ENCODE measurements at regions not wholly inside any gene's neighbourhood (a gene's known extent, or its start where the extent isn't known, plus 50 kb on each side); places are given as distances from the start of the nearest gene placed in this dataset.

DNA sequence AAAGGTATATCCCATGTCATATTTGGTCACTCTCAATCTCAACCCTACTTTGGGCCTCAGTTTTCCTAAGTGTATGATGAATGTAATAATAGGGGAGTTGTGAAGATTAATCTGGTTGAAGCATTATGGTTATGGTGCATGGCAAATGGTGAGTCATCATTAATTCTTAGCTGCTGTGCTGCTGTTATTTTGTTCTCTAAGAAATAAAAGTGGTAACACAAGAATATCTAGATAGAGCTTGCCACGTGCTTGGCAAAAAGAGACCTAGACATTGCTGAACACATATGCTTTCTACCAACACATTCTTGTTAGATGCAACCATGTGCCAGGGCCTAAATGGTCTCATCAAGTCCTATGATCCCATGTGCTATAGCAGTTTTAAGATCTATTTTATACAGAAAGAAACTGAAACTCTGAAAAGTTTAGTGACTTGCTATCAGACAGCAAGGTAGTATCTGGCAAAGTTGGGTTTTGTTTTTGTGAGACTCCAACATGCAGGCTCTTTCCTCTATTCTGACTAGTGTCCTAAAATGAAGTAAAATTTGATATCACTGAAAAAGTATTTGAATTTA lies 699.9 kb upstream of the MEF2C start:
- H3K27ac Mint-ChIP-seq = no peak overlapping the region
- H3K9me3 Mint-ChIP-seq (ENCODE audit: low read depth) = peaks cover 3% of the 10 kb centered on the region
- no peak for DNase-seq (ENCODE audit: low spot score, unreplicated experiment)
- H3K4me3 Mint-ChIP-seq (ENCODE audit: low read depth) = no peak overlapping the region
- no peaks in the 10 kb centered on the region for H3K27me3 Mint-ChIP-seq
- TF ChIP-seq, protein P1, sequence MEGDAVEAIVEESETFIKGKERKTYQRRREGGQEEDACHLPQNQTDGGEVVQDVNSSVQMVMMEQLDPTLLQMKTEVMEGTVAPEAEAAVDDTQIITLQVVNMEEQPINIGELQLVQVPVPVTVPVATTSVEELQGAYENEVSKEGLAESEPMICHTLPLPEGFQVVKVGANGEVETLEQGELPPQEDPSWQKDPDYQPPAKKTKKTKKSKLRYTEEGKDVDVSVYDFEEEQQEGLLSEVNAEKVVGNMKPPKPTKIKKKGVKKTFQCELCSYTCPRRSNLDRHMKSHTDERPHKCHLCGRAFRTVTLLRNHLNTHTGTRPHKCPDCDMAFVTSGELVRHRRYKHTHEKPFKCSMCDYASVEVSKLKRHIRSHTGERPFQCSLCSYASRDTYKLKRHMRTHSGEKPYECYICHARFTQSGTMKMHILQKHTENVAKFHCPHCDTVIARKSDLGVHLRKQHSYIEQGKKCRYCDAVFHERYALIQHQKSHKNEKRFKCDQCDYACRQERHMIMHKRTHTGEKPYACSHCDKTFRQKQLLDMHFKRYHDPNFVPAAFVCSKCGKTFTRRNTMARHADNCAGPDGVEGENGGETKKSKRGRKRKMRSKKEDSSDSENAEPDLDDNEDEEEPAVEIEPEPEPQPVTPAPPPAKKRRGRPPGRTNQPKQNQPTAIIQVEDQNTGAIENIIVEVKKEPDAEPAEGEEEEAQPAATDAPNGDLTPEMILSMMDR (IDR thresholded peaks at IDR 0.05; ENCODE audit: unreplicated experiment) = no peak
- H3K36me3 Mint-ChIP-seq (ENCODE audit: insufficient read depth) = no peaks in the 10 kb centered on the region
- no peaks in the 10 kb centered on the region for H3K4me1 Mint-ChIP-seq (ENCODE audit: low read depth)

DNA sequence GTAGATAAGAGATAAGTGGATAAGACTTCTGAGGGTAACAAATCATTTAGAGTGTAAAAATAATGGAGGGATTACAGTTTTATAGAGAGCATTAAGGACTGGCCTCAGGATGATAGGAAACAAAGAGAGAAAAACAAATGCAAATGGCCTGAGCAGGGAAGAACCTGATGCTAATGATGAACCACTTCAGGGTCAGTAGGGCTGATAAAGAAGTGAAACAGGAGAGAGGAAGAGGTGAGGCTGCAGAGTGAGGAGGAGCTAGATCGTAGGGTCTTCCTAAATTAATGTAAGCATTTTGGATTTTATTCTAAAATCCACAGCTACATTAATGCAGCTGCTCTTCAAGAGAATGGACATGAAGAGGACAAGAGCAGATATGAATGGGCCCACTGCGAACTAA lies 698.0 kb upstream of the MEF2C start:
- H3K4me3 Mint-ChIP-seq (ENCODE audit: low read depth) = no peak overlapping the region
- no peaks in the 10 kb centered on the region for H3K36me3 Mint-ChIP-seq (ENCODE audit: insufficient read depth)
- no peak overlapping the region for H3K27ac Mint-ChIP-seq
- no peaks in the 10 kb centered on the region for H3K27me3 Mint-ChIP-seq
- no peak for DNase-seq (ENCODE audit: low spot score, unreplicated experiment)
- no peaks in the 10 kb centered on the region for H3K4me1 Mint-ChIP-seq (ENCODE audit: low read depth)
- TF ChIP-seq, protein P1 (IDR thresholded peaks at IDR 0.05; ENCODE audit: unreplicated experiment) = no peak
- H3K9me3 Mint-ChIP-seq (ENCODE audit: low read depth) = peaks cover 3% of the 10 kb centered on the region

DNA sequence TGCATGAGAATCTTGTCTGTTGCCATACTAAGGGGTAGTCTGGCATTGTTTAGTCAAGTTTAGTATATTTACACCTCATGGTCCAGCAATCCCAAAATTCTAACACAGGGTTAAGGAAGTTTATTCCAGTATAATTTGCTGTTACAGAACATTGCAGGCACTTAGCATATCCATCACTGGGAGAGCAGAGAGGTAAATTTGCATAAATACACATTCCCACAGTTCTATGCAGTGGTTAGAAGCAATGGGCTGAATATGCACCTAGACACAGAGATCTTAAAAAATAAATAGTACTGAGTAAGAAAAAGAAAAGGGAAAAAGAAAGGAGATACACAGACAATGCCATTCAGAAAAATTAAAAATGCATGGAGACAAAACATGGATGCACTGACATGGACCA lies 692.3 kb upstream of the MEF2C start:
- H3K9me3 Mint-ChIP-seq (ENCODE audit: low read depth) = no peaks in the 10 kb centered on the region
- no peaks in the 10 kb centered on the region for H3K4me1 Mint-ChIP-seq (ENCODE audit: low read depth)
- H3K4me3 Mint-ChIP-seq (ENCODE audit: low read depth) = no peak overlapping the region
- H3K27ac Mint-ChIP-seq = no peak overlapping the region
- no peaks in the 10 kb centered on the region for H3K36me3 Mint-ChIP-seq (ENCODE audit: insufficient read depth)
- no peaks in the 10 kb centered on the region for H3K27me3 Mint-ChIP-seq
- TF ChIP-seq, protein P1 (IDR thresholded peaks at IDR 0.05; ENCODE audit: unreplicated experiment) = no peak
- DNase-seq (ENCODE audit: low spot score, unreplicated experiment) = no peak

DNA sequence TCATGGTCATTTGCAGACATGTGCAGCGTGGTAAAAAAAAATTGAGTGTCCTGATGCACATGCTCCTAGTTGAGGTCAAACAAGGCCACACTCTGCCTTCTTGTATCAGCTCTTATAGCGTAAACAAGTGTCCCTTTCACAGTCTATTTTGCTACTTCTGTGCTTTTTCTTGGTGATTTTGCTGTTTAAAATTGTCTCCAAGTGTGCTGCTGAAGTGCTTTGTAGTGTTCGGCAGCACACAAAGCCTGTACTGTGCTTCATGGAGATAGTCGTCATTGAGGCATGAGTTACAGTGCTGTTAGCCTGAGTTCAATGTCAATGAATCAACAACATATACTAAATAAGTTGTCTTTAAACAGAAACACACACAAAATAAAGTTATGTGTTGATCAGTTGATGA lies 690.4 kb upstream of the MEF2C start:
- Mint-ChIP-seq H3K27me3 (no peaks in the 10 kb centered on the region), H3K4me1 (ENCODE audit: low read depth) (no peaks in the 10 kb centered on the region), H3K4me3 (ENCODE audit: low read depth) (no peak overlapping the region), H3K9me3 (ENCODE audit: low read depth) (no peaks in the 10 kb centered on the region), H3K36me3 (ENCODE audit: insufficient read depth) (no peaks in the 10 kb centered on the region), H3K27ac (no peak overlapping the region)
- TF ChIP-seq, protein P1 (IDR thresholded peaks at IDR 0.05; ENCODE audit: unreplicated experiment) = no peak
- DNase-seq (ENCODE audit: low spot score, unreplicated experiment) = no peak

DNA sequence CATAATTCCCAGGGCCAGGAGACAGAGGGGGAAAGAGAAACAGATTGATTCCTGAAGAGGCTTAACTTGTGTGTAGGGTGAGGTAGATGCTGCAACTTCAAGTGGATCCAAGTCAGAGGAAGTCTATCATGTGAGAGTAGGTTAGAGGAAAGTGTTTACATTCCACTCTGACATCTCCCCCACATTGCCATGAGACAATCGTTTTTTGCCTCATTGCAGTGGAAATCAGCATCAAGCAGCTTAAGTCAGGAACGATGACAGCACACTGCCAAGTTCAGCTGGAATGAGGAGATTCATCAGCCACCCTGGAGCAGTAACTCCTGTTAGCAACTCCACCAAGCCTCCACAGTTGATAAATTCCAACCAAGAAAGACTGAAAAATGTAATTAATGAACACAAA lies 689.7 kb upstream of the MEF2C start:
- TF ChIP-seq, protein P1 (IDR thresholded peaks at IDR 0.05; ENCODE audit: unreplicated experiment) = no peak

More for the DNA sequence above, 689.7 kb upstream of the MEF2C start:
- H3K27ac Mint-ChIP-seq = no peak overlapping the region
- H3K4me1 Mint-ChIP-seq (ENCODE audit: low read depth) = no peaks in the 10 kb centered on the region
- H3K4me3 Mint-ChIP-seq (ENCODE audit: low read depth) = no peak overlapping the region
- no peaks in the 10 kb centered on the region for H3K27me3 Mint-ChIP-seq
- no peak for DNase-seq (ENCODE audit: low spot score, unreplicated experiment)
- no peaks in the 10 kb centered on the region for H3K9me3 Mint-ChIP-seq (ENCODE audit: low read depth)
- no peaks in the 10 kb centered on the region for H3K36me3 Mint-ChIP-seq (ENCODE audit: insufficient read depth)
